ENCODE measurements at regions not wholly inside any gene's neighbourhood (a gene's known extent, or its start where the extent isn't known, plus 50 kb on each side); places are given as distances from the start of the nearest gene placed in this dataset.

GRCh38 chr1:193755441-193755840 lies 569.0 kb upstream of the B3GALT2 start:
- DNase-seq, result no peak

GRCh38 chr1:193754732-193755427 lies 568.5 kb upstream of the B3GALT2 start:
- no peak for DNase-seq

GRCh38 chr1:193754151-193754550 lies 567.7 kb upstream of the B3GALT2 start:
- DNase-seq, result no peak

GRCh38 chr1:193753038-193753756 lies 566.8 kb upstream of the B3GALT2 start:
- DNase-seq, result no peak

GRCh38 chr1:193749868-193750267 lies 563.5 kb upstream of the B3GALT2 start:
- DNase-seq, result no peak

GRCh38 chr1:193747579-193747978 lies 561.2 kb upstream of the B3GALT2 start:
- DNase-seq, result no peak

- no peak for DNase-seq
These were observed 554.8 kb upstream of the B3GALT2 start for GRCh38 chr1:193741228-193741627.

- DNase-seq, result no peak
These were observed 554.3 kb upstream of the B3GALT2 start for GRCh38 chr1:193740762-193741161.

GRCh38 chr1:193736507-193736906 lies 550.1 kb upstream of the B3GALT2 start:
- no peak for DNase-seq

GRCh38 chr1:193733674-193734073 lies 547.3 kb upstream of the B3GALT2 start:
- no peak for DNase-seq

- no peak for DNase-seq
These were observed 543.6 kb upstream of the B3GALT2 start for GRCh38 chr1:193730017-193730416.

- DNase-seq, result no peak
These were observed 543.0 kb upstream of the B3GALT2 start for GRCh38 chr1:193729429-193729828.

- DNase-seq, result no peak
These were observed 541.4 kb upstream of the B3GALT2 start for GRCh38 chr1:193727850-193728249.

- no peak for DNase-seq
These were observed 540.3 kb upstream of the B3GALT2 start for GRCh38 chr1:193726722-193727121.

GRCh38 chr1:193712392-193712791 lies 526.0 kb upstream of the B3GALT2 start:
- DNase-seq, result no peak

GRCh38 chr1:193709607-193710006 lies 523.2 kb upstream of the B3GALT2 start:
- DNase-seq, result no peak

GRCh38 chr1:193707271-193708021 lies 521.0 kb upstream of the B3GALT2 start:
- no peak for DNase-seq

- DNase-seq, result no peak
These were observed 520.4 kb upstream of the B3GALT2 start for GRCh38 chr1:193706766-193707165.

GRCh38 chr1:193705554-193705981 lies 519.2 kb upstream of the B3GALT2 start:
- no peak for DNase-seq

- DNase-seq, result no peak
These were observed 517.2 kb upstream of the B3GALT2 start for GRCh38 chr1:193703655-193704054.

- DNase-seq, result no peak
These were observed 516.7 kb upstream of the B3GALT2 start for GRCh38 chr1:193703121-193703520.

- DNase-seq, result no peak
These were observed 515.3 kb upstream of the B3GALT2 start for GRCh38 chr1:193701759-193702158.

- no peak for DNase-seq
These were observed 514.4 kb upstream of the B3GALT2 start for GRCh38 chr1:193700710-193701355.
